Jurkat, Clone E6-1 (cell line): ENCODE measurements at regions not wholly inside any gene's neighbourhood (a gene's known extent, or its start where the extent isn't known, plus 50 kb on each side); places are given as distances from the start of the nearest gene placed in this dataset.
"Not testable (repeated sequence)": the region's sequence is repeated elsewhere in the genome, so short reads cannot be mapped to it uniquely, and the experiment has no call there.

Experiments used
- DNase-seq: peaks from one replicate; pipeline ENCODE4 v3.0.0-alpha.2; 2011; ENCODE audit warnings: low read depth, low spot score
- H3K4me3 ChIP-seq: 2 replicates; pipeline ENCODE4 v1.5.1; 2011; ENCODE audit warnings: mild to moderate bottlenecking, low read length, control low read depth, moderate library complexity

DNA sequence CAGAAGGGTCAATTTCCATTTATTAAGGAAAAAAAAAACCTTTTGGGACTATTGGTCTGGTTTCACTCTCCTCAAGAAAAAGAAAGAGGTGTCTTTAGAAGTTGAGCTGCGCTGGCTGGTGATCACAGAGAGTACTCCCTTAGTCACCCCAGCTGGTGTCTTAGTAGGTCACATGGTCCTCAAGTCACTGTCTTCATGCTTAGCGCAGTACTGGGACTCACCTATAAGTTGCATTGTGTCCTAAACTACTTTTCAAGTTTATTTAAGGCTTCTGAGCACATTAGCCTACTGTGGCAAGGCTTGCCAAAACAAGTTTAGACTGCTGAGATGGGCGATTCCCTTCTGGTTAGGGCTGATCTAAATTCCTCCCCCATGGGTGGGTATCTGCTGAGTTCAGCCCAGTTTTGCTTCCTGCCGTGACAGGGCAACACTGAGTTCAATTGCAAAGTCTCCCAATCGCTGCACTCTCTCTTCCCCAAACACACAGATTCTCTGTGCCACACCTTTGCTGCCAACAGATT lies 824.9 kb upstream of the CRIM1 start:
- H3K4me3 ChIP-seq = no peak overlapping the region
- no peak for DNase-seq

DNA sequence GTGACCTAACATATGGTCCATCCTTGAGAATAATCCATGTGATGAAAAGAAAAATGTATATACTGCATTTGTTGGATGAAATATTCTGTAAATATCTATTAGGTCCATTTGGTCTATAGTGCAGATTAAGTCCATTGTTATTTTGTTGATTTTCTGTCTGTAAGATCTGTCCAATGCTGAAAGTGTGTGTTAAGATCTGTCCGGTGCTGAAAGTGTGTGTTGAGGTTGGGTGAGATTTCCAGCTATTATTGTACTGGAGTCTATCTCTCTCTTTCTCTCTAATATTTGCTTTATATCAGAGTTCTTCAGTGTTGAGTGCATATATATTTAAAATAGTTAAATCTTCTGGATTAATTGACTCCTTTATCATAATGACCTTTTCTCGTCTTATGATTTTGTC lies 828.8 kb upstream of the CRIM1 start:
- no peak overlapping the region for H3K4me3 ChIP-seq
- DNase-seq = no peak

DNA sequence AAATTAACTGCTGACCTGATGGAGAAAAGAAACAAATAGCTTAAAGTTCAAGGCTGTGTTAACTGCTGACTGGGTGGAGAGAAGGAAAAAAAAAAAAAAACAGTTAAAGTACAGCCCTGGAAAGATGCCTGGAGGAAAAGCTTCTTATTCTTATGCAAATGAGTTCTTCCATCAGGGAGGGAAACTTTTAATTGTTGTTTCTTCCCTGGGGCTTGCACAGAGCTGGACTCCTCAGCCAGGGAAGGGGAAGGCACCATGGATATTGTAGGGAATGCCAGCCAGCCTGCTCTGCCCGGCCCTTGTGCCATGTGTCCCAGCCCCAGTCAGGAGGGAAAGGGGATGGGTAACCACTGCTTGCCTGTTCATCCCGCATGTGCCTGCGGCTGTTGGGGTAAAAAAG lies 833.1 kb upstream of the CRIM1 start:
- H3K4me3 ChIP-seq = no peak overlapping the region
- DNase-seq = no peak

DNA sequence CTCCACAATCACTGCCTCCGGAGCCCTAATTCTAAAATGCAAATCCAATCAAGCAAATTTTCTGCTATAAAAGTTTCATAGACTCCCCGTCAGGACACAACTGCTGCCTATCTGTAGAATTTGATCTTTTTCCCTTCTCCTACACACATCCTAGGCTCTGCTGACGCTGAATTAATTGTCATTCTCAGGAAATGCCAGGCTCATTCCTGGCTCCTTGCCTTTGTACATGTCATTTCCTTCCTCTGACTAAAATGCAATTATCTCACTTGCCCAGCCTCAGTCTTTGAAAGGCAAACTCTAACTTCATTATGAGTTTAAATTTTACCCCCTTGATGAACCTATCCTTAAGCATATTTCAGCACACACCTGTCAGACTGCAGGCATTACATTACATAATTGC lies 844.9 kb upstream of the CRIM1 start:
- DNase-seq = no peak
- H3K4me3 ChIP-seq = no peak overlapping the region

- no peak for DNase-seq
- H3K4me3 ChIP-seq = no peak overlapping the region
Observed at GRCh38 chr2:35508601-35509000, 847.0 kb upstream of the CRIM1 start.

DNA sequence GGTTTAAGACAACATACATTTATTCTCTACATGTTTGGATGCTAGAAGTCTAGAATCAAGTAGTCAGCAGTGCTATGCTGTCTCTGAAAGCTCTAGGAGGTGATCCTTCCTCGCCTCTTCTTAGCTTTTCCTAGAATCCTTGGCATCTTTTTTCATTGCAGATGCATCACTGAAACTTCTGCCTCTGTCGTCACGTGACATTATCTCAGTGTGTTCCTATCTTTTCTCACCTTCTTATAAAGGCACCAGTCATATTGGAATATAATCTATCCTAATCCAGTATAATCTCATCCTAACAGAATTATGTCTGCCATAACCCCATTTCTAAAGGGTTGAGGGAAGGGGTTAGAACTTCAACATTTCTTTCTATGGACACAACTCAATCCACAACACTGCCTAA lies 851.2 kb upstream of the CRIM1 start:
- DNase-seq = no peak
- no peak overlapping the region for H3K4me3 ChIP-seq

DNA sequence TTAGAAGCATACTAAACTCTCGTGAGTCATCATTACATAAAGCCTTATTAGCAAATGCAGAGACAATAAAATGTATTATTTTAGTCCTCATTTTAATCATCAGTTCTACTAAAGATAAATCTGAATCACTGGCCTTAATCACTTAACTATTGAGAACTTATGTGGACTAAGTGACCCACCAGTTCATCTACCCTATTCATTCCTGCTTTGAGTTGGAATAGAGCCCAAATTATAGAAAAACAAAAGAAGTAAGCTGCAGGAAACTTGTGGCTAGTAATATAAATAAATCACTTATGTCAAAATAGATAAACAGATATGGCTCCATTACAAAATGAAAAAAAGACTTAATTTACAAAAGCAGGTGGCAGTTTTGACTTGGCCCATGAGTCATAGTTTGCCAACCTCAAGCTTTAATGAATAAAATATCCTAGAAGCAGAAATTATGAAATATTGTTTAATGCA lies 851.8 kb upstream of the CRIM1 start:
- no peak for DNase-seq
- H3K4me3 ChIP-seq = no peak overlapping the region

DNA sequence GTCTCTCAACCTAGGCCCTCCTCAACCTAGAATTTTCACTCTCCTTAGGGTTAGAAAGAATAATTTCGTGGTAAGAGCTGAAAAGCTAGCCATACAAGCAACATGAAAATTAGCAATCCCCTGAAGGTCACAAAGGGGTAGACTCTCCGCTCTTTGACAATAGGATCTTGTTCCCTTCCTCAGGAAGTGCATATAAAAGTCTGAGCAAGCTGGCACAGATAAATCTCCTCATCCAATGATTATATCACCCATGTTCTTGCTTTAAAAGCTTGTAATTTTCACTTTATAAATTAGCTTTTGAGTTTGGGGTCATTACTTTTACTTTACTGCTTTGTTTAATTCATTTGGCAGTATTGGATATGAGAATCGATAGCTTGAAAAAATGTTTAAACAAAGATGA lies 852.3 kb upstream of the CRIM1 start:
- no peak overlapping the region for H3K4me3 ChIP-seq
- no peak for DNase-seq

- H3K4me3 ChIP-seq = no peak overlapping the region
- no peak for DNase-seq
Observed at GRCh38 chr2:35501076-35501475, 854.5 kb upstream of the CRIM1 start.

DNA sequence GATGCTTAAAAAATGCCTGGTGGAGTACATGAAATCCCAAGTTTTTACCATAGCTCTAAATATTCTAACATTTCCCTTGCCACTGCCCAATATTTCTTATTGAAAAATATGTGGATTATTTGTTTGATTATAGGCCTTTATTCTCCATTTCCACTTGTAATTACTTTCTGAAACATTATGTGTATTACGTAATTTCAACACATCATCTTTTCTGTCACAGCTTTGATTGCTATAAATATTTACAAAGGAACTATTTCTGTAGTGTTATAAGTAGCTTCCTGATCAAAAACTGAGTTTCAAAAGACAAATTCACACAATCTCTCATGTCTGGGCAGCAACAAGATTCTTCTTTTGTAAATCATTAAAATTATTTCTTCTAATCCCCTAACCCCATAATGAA lies 859.6 kb upstream of the CRIM1 start:
- no peak for DNase-seq
- no peak overlapping the region for H3K4me3 ChIP-seq

- no peak overlapping the region for H3K4me3 ChIP-seq
- DNase-seq = no peak
Observed at GRCh38 chr2:35495182-35495581, 860.4 kb upstream of the CRIM1 start.

DNA sequence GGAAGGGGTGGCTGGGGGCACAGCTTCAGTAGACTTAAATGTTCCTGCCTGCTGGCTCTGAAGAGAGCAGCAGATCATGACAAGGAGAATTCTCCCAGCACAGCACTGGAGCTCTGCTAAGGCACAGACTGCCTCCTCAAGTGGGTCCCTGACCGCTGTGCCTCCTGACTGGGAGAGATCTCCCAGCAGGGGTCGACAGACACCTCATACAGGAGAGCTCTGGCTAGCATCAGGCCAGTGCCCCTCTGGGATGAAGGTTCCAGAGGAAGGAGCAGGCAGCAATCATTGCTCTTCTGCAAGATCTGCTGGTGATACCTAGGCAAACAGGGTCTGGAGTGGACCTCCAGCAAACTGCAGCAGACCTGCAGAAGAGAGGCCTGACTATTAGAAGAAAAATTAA lies 877.5 kb upstream of the CRIM1 start:
- H3K4me3 ChIP-seq, DNase-seq: not testable (repeated sequence)

DNA sequence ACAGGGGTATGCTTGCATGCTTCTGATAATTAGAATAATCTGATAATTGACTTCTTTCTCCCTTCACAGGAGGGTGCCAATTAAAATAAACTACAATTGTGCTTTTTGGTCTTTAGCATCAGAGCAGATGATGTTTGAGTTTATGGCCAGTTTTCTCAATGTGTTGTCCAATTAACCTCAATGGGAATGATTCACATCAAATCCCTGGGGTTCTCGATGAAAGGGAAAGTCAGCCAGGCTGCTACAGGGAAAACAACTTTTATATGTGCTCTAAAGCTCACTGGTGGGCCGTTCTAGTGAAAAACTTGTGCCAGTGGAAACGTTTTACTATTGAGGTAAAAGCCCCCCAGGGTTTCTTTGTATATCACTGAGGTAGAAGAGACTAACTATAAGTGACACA lies 887.3 kb upstream of the CRIM1 start:
- H3K4me3 ChIP-seq = no peak overlapping the region
- no peak for DNase-seq

GRCh38 chr2:35463805-35464596 lies 891.6 kb upstream of the CRIM1 start:
- no peak for DNase-seq
- H3K4me3 ChIP-seq = no peak overlapping the region

- no peak overlapping the region for H3K4me3 ChIP-seq
- no peak for DNase-seq
Observed at GRCh38 chr2:35462226-35462998, 893.2 kb upstream of the CRIM1 start.

DNA sequence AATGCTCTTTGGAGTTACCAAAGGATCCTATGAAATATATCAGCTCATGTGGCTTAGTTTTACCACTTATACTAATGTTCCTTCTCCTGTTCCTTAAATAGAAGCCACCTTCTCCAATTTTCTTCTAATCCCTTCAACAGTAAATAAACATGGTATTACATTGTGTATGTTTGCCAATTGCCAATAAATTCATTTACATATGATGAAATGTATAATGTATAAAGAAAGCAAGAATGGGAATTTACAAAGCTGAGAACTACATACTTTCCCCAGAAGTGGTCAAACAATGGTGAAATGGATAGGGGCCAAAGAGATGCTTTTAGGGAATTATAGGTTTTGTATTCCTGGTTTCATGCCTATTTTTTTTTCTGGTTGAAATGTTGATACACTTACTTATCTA lies 894.2 kb upstream of the CRIM1 start:
- no peak for DNase-seq
- no peak overlapping the region for H3K4me3 ChIP-seq

GRCh38 chr2:35454966-35455638 lies 900.5 kb upstream of the CRIM1 start:
- no peak for DNase-seq
- no peak overlapping the region for H3K4me3 ChIP-seq

GRCh38 chr2:35447821-35448220 lies 907.8 kb upstream of the CRIM1 start:
- no peak overlapping the region for H3K4me3 ChIP-seq
- DNase-seq = no peak

GRCh38 chr2:35447215-35447614 lies 908.4 kb upstream of the CRIM1 start:
- no peak overlapping the region for H3K4me3 ChIP-seq
- peak; percentile 60 for DNase-seq

DNA sequence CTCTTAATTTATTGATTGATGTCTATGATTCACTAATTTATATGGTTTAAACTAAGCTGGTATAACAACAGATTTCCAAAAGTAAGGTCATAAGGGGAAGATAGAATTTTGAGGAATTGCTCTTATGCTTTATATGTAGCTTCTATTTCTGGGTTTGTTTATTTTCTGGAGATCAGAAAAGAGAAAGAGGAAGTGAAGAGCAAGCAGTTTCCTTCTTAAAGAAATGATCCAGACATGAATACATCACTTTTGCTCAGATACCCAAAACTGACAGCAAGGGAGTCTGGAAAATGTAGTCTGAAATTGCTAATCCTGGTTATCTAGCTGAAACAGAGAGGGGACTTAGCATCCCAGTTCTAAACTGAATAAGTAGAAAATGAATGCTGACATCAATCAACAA lies 912.5 kb upstream of the CRIM1 start:
- H3K4me3 ChIP-seq = no peak overlapping the region
- DNase-seq = no peak
